ENCODE measurements at regions not wholly inside any gene's neighbourhood (a gene's known extent, or its start where the extent isn't known, plus 50 kb on each side); places are given as distances from the start of the nearest gene placed in this dataset.

- Histone ChIP-seq H3K27ac (no peak overlapping the region), H3K9me3 (no peaks in the 10 kb centered on the region), H3K4me3 (no peak overlapping the region), H3K27me3 (no peaks in the 10 kb centered on the region), H3K36me3 (no peaks in the 10 kb centered on the region), H3K4me1 (peaks cover 0 to 24% (median 5%) of the 10 kb centered on the region in 3 donors)
- no peak for ATAC-seq
- WGBS, 2 donors (ENCODE audit: low coverage in 1 of 2) = 53 to 73% methylated on average over 5 to 10 of the region's 10 CpGs
- TF ChIP-seq EP300 (IDR thresholded peaks at IDR 0.05) (no peak), POLR2A (IDR thresholded peaks at IDR 0.05) (no peak), CTCF (IDR thresholded peaks at IDR 0.05) (no peak), POLR2AphosphoS5 (IDR thresholded peaks at IDR 0.05) (no peak)
These were observed 95.0 kb downstream of the KCTD12 start for GRCh38 chr13:76790980-76791819.

GRCh38 chr13:76790526-76790925 is 95.7 kb downstream of the KCTD12 start:
- 89% methylated on average over 1 of the region's 1 CpG for WGBS, 2 donors (ENCODE audit: low coverage in 1 of 2)
- no peak overlapping the region for H3K27ac ChIP-seq

GRCh38 chr13:76783798-76784197 is 102.4 kb downstream of the KCTD12 start:
- no peak for ATAC-seq
- Histone ChIP-seq H3K27ac (no peak overlapping the region), H3K4me3 (no peak overlapping the region), H3K4me1 (no peaks in the 10 kb centered on the region), H3K36me3 (no peaks in the 10 kb centered on the region), H3K27me3 (no peaks in the 10 kb centered on the region), H3K9me3 (no peaks in the 10 kb centered on the region)
- no peak for TF ChIP-seq POLR2A (IDR thresholded peaks at IDR 0.05)
- TF ChIP-seq POLR2AphosphoS5 (IDR thresholded peaks at IDR 0.05) = no peak
- no peak for TF ChIP-seq CTCF (IDR thresholded peaks at IDR 0.05)
- no peak for TF ChIP-seq EP300 (IDR thresholded peaks at IDR 0.05)
- 48 to 92% methylated on average over 3 of the region's 3 CpGs for WGBS, 2 donors (ENCODE audit: low coverage in 1 of 2)

More at GRCh38 chr13:76790526-76790925, 95.7 kb downstream of the KCTD12 start:
- TF ChIP-seq CTCF (IDR thresholded peaks at IDR 0.05) (no peak), POLR2AphosphoS5 (IDR thresholded peaks at IDR 0.05) (no peak), POLR2A (IDR thresholded peaks at IDR 0.05) (no peak), EP300 (IDR thresholded peaks at IDR 0.05) (no peak)
- peaks cover 0 to 24% (median 5%) of the 10 kb centered on the region in 3 donors for H3K4me1 ChIP-seq
- no peak overlapping the region for H3K4me3 ChIP-seq
- no peaks in the 10 kb centered on the region for H3K27me3 ChIP-seq
- ATAC-seq = no peak
- H3K36me3 ChIP-seq = no peaks in the 10 kb centered on the region
- no peaks in the 10 kb centered on the region for H3K9me3 ChIP-seq

GRCh38 chr13:76778853-76779252 is 107.4 kb downstream of the KCTD12 start:
- Histone ChIP-seq H3K27ac (no peak overlapping the region), H3K36me3 (no peaks in the 10 kb centered on the region), H3K4me1 (no peaks in the 10 kb centered on the region), H3K27me3 (no peaks in the 10 kb centered on the region), H3K9me3 (no peaks in the 10 kb centered on the region), H3K4me3 (no peak overlapping the region)
- TF ChIP-seq CTCF (IDR thresholded peaks at IDR 0.05) = no peak
- no peak for TF ChIP-seq POLR2A (IDR thresholded peaks at IDR 0.05)
- no peak for TF ChIP-seq POLR2AphosphoS5 (IDR thresholded peaks at IDR 0.05)
- no peak for ATAC-seq

- TF ChIP-seq POLR2A (IDR thresholded peaks at IDR 0.05) (no peak), POLR2AphosphoS5 (IDR thresholded peaks at IDR 0.05) (no peak), CTCF (IDR thresholded peaks at IDR 0.05) (no peak), EP300 (IDR thresholded peaks at IDR 0.05) (no peak)
- WGBS, 2 donors (ENCODE audit: low coverage in 1 of 2) = 81 to 100% methylated on average over 1 of the region's 1 CpG
- H3K9me3 ChIP-seq = no peaks in the 10 kb centered on the region
- H3K27ac ChIP-seq = no peak overlapping the region
- ATAC-seq = no peak
- no peaks in the 10 kb centered on the region for H3K4me1 ChIP-seq
- no peaks in the 10 kb centered on the region for H3K27me3 ChIP-seq
- no peaks in the 10 kb centered on the region for H3K36me3 ChIP-seq
- H3K4me3 ChIP-seq = no peak overlapping the region
These were observed 109.1 kb downstream of the KCTD12 start for GRCh38 chr13:76777096-76777495.
